Endothelial cell (in vitro differentiated cells): ENCODE measurements at regions not wholly inside any gene's neighbourhood (a gene's known extent, or its start where the extent isn't known, plus 50 kb on each side); places are given as distances from the start of the nearest gene placed in this dataset.
A peak's percentile ranks its signal among the peaks of the same experiment; 100 is the strongest.

ENCODE experiments used
- DNase-seq: peaks from one replicate; pipeline ENCODE4 v3.0.0; 2021; ENCODE audit warnings: low spot score
- H3K27ac Mint-ChIP-seq: one replicate; pipeline ENCODE4 v1.8.0; 2021; ENCODE audit warnings: mixed read lengths, inconsistent platforms; ENCODE audit not compliant: unreplicated experiment
- H3K27me3 Mint-ChIP-seq: one replicate; pipeline ENCODE4 v1.8.0; 2021; ENCODE audit warnings: mild to moderate bottlenecking, moderate library complexity, mixed read lengths, inconsistent platforms; ENCODE audit not compliant: unreplicated experiment
- H3K36me3 Mint-ChIP-seq: one replicate; pipeline ENCODE4 v1.8.0; 2021; ENCODE audit warnings: mild to moderate bottlenecking, low read depth, mixed read lengths, inconsistent platforms; ENCODE audit not compliant: unreplicated experiment
- H3K4me1 Mint-ChIP-seq: one replicate; pipeline ENCODE4 v1.8.0; 2021; ENCODE audit warnings: mild to moderate bottlenecking, mixed read lengths, inconsistent platforms; ENCODE audit not compliant: unreplicated experiment
- H3K4me3 Mint-ChIP-seq: one replicate; pipeline ENCODE4 v1.8.0; 2021; ENCODE audit warnings: mild to moderate bottlenecking, mixed read lengths, inconsistent platforms; ENCODE audit not compliant: unreplicated experiment
- H3K9me3 Mint-ChIP-seq: one replicate; pipeline ENCODE4 v1.8.0; 2021; ENCODE audit warnings: mixed read lengths, inconsistent platforms; ENCODE audit not compliant: unreplicated experiment
- TF ChIP-seq, protein P1 (sequence below): fragments of 200-600 bp; sonication (generic); IDR thresholded peaks from one replicate; pipeline ENCODE4 v1.5.0; 2021; ENCODE audit warnings: antibody characterized with exemption; ENCODE audit not compliant: unreplicated experiment

DNA sequence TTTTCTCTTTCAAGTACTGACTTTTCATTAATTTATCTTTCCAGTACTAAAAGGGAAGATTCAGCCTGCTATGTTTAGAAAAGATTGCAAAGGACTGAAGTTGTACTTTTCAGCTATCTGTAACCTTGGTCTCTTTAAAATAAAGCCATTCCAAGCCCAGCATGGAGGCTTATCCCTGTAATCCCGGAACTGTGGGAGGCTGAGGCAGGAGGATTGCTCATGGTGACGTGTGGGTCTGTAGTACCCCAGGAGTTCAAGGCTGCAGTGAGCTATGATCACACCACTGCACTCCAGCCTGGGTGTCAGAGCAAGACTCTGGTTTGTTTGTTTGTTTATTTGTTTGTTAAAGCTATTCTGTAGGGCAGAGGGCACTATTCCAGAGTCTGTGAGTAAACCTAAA lies 50.6 kb upstream of the TMEM170B start:
- DNase-seq = no peak
- Mint-ChIP-seq H3K36me3 (no peaks in the 10 kb centered on the region), H3K4me1 (peaks cover 11% of the 10 kb centered on the region), H3K27ac (no peak overlapping the region), H3K4me3 (no peak overlapping the region), H3K27me3 (no peaks in the 10 kb centered on the region), H3K9me3 (no peaks in the 10 kb centered on the region)
- TF ChIP-seq, protein P1, sequence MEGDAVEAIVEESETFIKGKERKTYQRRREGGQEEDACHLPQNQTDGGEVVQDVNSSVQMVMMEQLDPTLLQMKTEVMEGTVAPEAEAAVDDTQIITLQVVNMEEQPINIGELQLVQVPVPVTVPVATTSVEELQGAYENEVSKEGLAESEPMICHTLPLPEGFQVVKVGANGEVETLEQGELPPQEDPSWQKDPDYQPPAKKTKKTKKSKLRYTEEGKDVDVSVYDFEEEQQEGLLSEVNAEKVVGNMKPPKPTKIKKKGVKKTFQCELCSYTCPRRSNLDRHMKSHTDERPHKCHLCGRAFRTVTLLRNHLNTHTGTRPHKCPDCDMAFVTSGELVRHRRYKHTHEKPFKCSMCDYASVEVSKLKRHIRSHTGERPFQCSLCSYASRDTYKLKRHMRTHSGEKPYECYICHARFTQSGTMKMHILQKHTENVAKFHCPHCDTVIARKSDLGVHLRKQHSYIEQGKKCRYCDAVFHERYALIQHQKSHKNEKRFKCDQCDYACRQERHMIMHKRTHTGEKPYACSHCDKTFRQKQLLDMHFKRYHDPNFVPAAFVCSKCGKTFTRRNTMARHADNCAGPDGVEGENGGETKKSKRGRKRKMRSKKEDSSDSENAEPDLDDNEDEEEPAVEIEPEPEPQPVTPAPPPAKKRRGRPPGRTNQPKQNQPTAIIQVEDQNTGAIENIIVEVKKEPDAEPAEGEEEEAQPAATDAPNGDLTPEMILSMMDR = no peak

DNA sequence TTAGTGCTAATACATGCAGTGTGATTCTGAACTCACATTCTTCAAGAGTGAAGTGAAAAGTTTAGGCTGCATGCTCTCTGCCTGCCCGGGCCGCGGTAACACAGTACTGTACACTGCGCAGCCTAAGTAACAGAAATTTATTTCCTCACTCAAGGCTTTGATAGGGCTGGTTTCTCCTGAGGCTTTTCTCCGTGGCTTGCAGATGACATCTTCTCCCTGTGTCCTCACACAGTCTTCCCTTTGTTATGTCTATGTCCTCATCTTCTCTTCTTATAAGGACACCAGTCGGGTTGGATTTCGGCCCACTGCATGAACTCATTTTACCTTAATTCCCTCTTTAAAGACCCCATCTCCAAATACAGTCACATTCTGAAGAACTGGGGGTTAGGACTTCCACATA lies 51.1 kb upstream of the TMEM170B start:
- no peak overlapping the region for H3K4me3 Mint-ChIP-seq
- no peak overlapping the region for H3K27ac Mint-ChIP-seq
- TF ChIP-seq, protein P1 = no peak
- H3K9me3 Mint-ChIP-seq = no peaks in the 10 kb centered on the region
- DNase-seq = no peak
- H3K4me1 Mint-ChIP-seq = peaks cover 11% of the 10 kb centered on the region
- H3K36me3 Mint-ChIP-seq = no peaks in the 10 kb centered on the region
- no peaks in the 10 kb centered on the region for H3K27me3 Mint-ChIP-seq

DNA sequence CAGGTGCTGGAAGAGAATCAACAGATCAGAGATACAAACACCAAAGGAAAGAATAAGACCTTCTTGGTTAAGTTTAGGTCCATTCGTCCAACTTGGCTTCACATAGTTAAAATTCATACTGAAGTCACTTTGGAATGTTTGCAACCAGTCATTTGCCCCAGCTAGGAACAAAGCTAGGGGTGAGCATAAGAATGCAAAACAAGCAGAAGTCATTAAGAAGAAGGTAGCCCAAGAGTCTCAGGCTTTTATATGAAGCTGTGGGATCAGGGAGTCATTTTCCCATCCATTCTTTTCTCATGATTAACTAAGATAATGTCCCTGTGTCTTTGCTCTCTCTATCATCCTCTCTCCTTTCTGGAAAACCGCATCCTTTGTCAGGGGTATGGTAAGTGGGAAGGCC lies 51.5 kb upstream of the TMEM170B start:
- Mint-ChIP-seq H3K27me3 (no peaks in the 10 kb centered on the region), H3K27ac (no peak overlapping the region), H3K4me3 (no peak overlapping the region), H3K9me3 (no peaks in the 10 kb centered on the region), H3K36me3 (no peaks in the 10 kb centered on the region), H3K4me1 (peaks cover 11% of the 10 kb centered on the region)
- no peak for DNase-seq
- TF ChIP-seq, protein P1 = no peak

DNA sequence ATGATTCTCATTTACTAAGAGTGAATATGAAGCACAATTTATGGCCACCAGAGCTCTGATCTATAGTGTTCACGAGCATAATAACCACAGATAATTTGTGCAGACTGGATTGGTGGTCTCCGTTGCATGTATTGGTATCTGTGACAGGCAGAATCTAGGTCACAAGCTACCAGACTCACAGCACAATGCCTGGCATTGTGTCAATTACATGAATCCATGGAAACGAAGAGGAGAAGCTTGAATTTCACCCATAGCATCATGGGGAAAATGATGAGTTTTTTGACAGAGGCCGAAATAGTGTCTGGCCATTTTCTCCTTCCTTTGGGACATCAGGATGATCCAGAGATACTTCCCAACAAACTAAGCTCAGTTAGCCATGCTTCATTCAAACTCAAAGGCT lies 52.3 kb upstream of the TMEM170B start:
- H3K4me3 Mint-ChIP-seq = no peak overlapping the region
- DNase-seq = no peak
- no peaks in the 10 kb centered on the region for H3K27me3 Mint-ChIP-seq
- H3K4me1 Mint-ChIP-seq = peaks cover 11% of the 10 kb centered on the region
- H3K27ac Mint-ChIP-seq = peak overlapping the region; percentile 45
- H3K36me3 Mint-ChIP-seq = no peaks in the 10 kb centered on the region
- TF ChIP-seq, protein P1 = no peak
- H3K9me3 Mint-ChIP-seq = no peaks in the 10 kb centered on the region

DNA sequence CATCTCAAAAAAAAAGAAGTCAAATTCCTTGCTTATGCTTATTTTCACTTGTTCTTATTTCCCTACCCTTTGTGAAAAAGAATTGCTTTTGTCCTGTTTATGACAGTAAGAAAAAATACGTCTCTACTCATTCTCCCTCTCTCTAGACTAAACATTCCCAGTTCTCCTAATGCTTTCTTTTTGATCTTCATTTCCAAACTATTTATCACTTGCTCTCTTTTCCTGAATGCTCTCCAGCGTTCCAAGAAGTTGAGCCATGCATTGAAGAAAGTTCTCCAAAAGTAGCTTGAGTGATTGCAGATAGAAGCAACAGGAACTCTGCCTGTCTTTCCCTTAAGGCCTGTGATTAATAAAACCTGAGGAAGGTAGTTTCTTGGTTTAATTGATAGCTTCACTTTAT lies 53.1 kb upstream of the TMEM170B start:
- TF ChIP-seq, protein P1 = no peak
- Mint-ChIP-seq H3K36me3 (no peaks in the 10 kb centered on the region), H3K9me3 (no peaks in the 10 kb centered on the region), H3K4me1 (peaks cover 11% of the 10 kb centered on the region), H3K27ac (no peak overlapping the region), H3K27me3 (no peaks in the 10 kb centered on the region), H3K4me3 (no peak overlapping the region)
- no peak for DNase-seq
